NCI-H446 (cell line): ENCODE measurements at regions not wholly inside any gene's neighbourhood (a gene's known extent, or its start where the extent isn't known, plus 50 kb on each side); places are given as distances from the start of the nearest gene placed in this dataset.
A peak's percentile ranks its signal among the peaks of the same experiment; 100 is the strongest.

ENCODE experiments used
- DNase-seq, 2 experiments: peaks; one replicate each; lab custom pipeline; 2025; lab: John Stamatoyannopoulos, UW

- DNase-seq: no peak
Measured at GRCh38 chr3:31142543-31142942, 248.1 kb upstream of the GADL1 start.

- DNase-seq: no peak
Measured at GRCh38 chr3:31145062-31145461, 250.6 kb upstream of the GADL1 start.

GRCh38 chr3:31147550-31147949, 253.1 kb upstream of the GADL1 start:
- no peak for DNase-seq

GRCh38 chr3:31157047-31157694, 262.7 kb upstream of the GADL1 start:
- no peak for DNase-seq

GRCh38 chr3:31157893-31158620, 263.6 kb upstream of the GADL1 start:
- DNase-seq: peak in 1 of 2 experiments; percentile 4

GRCh38 chr3:31159331-31160039, 265.0 kb upstream of the GADL1 start:
- peak; percentile 5 to 60 for DNase-seq

- DNase-seq: no peak
Measured at GRCh38 chr3:31161889-31162288, 267.4 kb upstream of the GADL1 start.

GRCh38 chr3:31164381-31164780, 269.9 kb upstream of the GADL1 start:
- no peak for DNase-seq

GRCh38 chr3:31165399-31165860, 271.0 kb upstream of the GADL1 start:
- no peak for DNase-seq

GRCh38 chr3:31166249-31166885, 271.9 kb upstream of the GADL1 start:
- DNase-seq: peak in 1 of 2 experiments; percentile 55

GRCh38 chr3:31167666-31168065, 273.2 kb upstream of the GADL1 start:
- no peak for DNase-seq

- no peak for DNase-seq
Measured at GRCh38 chr3:31170932-31171670, 276.6 kb upstream of the GADL1 start.

GRCh38 chr3:31172336-31172735, 277.9 kb upstream of the GADL1 start:
- DNase-seq: no peak

- DNase-seq: no peak
Measured at GRCh38 chr3:31173118-31173718, 278.8 kb upstream of the GADL1 start.

- no peak for DNase-seq
Measured at GRCh38 chr3:31174079-31174478, 279.6 kb upstream of the GADL1 start.

- DNase-seq: no peak
Measured at GRCh38 chr3:31176045-31176444, 281.6 kb upstream of the GADL1 start.

GRCh38 chr3:31178467-31178866, 284.0 kb upstream of the GADL1 start:
- DNase-seq: no peak

- no peak for DNase-seq
Measured at GRCh38 chr3:31179768-31180167, 285.3 kb upstream of the GADL1 start.

- DNase-seq: no peak
Measured at GRCh38 chr3:31180274-31180673, 285.8 kb upstream of the GADL1 start.

- no peak for DNase-seq
Measured at GRCh38 chr3:31181661-31182060, 287.2 kb upstream of the GADL1 start.

- no peak for DNase-seq
Measured at GRCh38 chr3:31182661-31183060, 288.2 kb upstream of the GADL1 start.
